Ishikawa (cell line): ENCODE measurements at regions not wholly inside any gene's neighbourhood (a gene's known extent, or its start where the extent isn't known, plus 50 kb on each side); places are given as distances from the start of the nearest gene placed in this dataset.

Source experiments
- CEBPB ChIP-seq: IDR thresholded peaks from 2 replicates; pipeline ENCODE4 v1.6.1; 2012
- CREB1 ChIP-seq: IDR thresholded peaks from 2 replicates; pipeline ENCODE4 v1.6.1; 2012; ENCODE audit warnings: low read depth
- EGR1 ChIP-seq: IDR thresholded peaks from 2 replicates; pipeline ENCODE4 v1.6.1; 2012
- EP300 ChIP-seq: IDR thresholded peaks from 2 replicates; pipeline ENCODE4 v1.6.1; 2012; ENCODE audit warnings: borderline replicate concordance
- FOXM1 ChIP-seq: IDR thresholded peaks from 2 replicates; pipeline ENCODE4 v1.6.1; 2012; ENCODE audit warnings: low read depth, borderline replicate concordance
- NFIC ChIP-seq: IDR thresholded peaks from 2 replicates; pipeline ENCODE4 v1.6.1; 2012
- RAD21 ChIP-seq: IDR thresholded peaks from 2 replicates; pipeline ENCODE4 v1.6.1; 2012; ENCODE audit warnings: low read depth
- TAF1 ChIP-seq: IDR thresholded peaks from 2 replicates; pipeline ENCODE4 v1.6.1; 2012; ENCODE audit warnings: low read depth, mild to moderate bottlenecking
- TCF12 ChIP-seq: IDR thresholded peaks from 2 replicates; pipeline ENCODE4 v1.6.1; 2012; ENCODE audit warnings: low read depth
- TEAD4 ChIP-seq: IDR thresholded peaks from 2 replicates; pipeline ENCODE4 v1.6.1; 2012
- YY1 ChIP-seq: IDR thresholded peaks from 2 replicates; pipeline ENCODE4 v1.6.1; 2012; ENCODE audit warnings: low read depth
- ZBTB7A ChIP-seq: IDR thresholded peaks from 2 replicates; pipeline ENCODE4 v1.6.1; 2012; ENCODE audit warnings: low read depth
- TF ChIP-seq, protein P1 (sequence below): IDR thresholded peaks from 2 replicates; pipeline ENCODE4 v1.6.1; 2012; ENCODE audit warnings: low read depth, mild to moderate bottlenecking
- TF ChIP-seq, protein P2 (sequence below): IDR thresholded peaks from 2 replicates; pipeline ENCODE4 v1.6.1; 2012
- TF ChIP-seq, protein P3 (sequence below): IDR thresholded peaks from 2 replicates; pipeline ENCODE4 v1.6.1; 2012

GRCh38 chr2:150159300-150159699, 328.2 kb downstream of the RND3 start:
- TF ChIP-seq EGR1 (no peak), RAD21 (no peak), NFIC (no peak), YY1 (no peak), CREB1 (no peak), EP300 (no peak), ZBTB7A (no peak), CEBPB (no peak), FOXM1 (no peak), TCF12 (no peak), TEAD4 (no peak), TAF1 (no peak)
- TF ChIP-seq, protein P1, sequence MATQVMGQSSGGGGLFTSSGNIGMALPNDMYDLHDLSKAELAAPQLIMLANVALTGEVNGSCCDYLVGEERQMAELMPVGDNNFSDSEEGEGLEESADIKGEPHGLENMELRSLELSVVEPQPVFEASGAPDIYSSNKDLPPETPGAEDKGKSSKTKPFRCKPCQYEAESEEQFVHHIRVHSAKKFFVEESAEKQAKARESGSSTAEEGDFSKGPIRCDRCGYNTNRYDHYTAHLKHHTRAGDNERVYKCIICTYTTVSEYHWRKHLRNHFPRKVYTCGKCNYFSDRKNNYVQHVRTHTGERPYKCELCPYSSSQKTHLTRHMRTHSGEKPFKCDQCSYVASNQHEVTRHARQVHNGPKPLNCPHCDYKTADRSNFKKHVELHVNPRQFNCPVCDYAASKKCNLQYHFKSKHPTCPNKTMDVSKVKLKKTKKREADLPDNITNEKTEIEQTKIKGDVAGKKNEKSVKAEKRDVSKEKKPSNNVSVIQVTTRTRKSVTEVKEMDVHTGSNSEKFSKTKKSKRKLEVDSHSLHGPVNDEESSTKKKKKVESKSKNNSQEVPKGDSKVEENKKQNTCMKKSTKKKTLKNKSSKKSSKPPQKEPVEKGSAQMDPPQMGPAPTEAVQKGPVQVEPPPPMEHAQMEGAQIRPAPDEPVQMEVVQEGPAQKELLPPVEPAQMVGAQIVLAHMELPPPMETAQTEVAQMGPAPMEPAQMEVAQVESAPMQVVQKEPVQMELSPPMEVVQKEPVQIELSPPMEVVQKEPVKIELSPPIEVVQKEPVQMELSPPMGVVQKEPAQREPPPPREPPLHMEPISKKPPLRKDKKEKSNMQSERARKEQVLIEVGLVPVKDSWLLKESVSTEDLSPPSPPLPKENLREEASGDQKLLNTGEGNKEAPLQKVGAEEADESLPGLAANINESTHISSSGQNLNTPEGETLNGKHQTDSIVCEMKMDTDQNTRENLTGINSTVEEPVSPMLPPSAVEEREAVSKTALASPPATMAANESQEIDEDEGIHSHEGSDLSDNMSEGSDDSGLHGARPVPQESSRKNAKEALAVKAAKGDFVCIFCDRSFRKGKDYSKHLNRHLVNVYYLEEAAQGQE: no peak
- TF ChIP-seq, protein P2, sequence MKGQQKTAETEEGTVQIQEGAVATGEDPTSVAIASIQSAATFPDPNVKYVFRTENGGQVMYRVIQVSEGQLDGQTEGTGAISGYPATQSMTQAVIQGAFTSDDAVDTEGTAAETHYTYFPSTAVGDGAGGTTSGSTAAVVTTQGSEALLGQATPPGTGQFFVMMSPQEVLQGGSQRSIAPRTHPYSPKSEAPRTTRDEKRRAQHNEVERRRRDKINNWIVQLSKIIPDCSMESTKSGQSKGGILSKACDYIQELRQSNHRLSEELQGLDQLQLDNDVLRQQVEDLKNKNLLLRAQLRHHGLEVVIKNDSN: no peak
- TF ChIP-seq, protein P3, sequence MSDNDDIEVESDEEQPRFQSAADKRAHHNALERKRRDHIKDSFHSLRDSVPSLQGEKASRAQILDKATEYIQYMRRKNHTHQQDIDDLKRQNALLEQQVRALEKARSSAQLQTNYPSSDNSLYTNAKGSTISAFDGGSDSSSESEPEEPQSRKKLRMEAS: no peak

GRCh38 chr2:150156876-150157275, 330.6 kb downstream of the RND3 start:
- TF ChIP-seq ZBTB7A (no peak), EGR1 (no peak), CEBPB (no peak), EP300 (no peak), TCF12 (no peak), YY1 (no peak), CREB1 (no peak), TEAD4 (no peak), RAD21 (no peak), FOXM1 (no peak), NFIC (no peak), TAF1 (no peak)
- TF ChIP-seq, protein P1: no peak
- TF ChIP-seq, protein P2: no peak
- TF ChIP-seq, protein P3: no peak

GRCh38 chr2:150156415-150156814, 331.1 kb downstream of the RND3 start:
- no peak for TF ChIP-seq TAF1
- TF ChIP-seq ZBTB7A: no peak

GRCh38 chr2:150154308-150154797, 333.1 kb downstream of the RND3 start:
- TF ChIP-seq, protein P1: no peak
- TF ChIP-seq, protein P2: no peak
- TF ChIP-seq RAD21 (no peak), EP300 (no peak)
